ENCODE measurements at regions not wholly inside any gene's neighbourhood (a gene's known extent, or its start where the extent isn't known, plus 50 kb on each side); places are given as distances from the start of the nearest gene placed in this dataset.

- Histone ChIP-seq H3K36me3 (no peaks in the 10 kb centered on the region), H3K4me3 (ENCODE audit: low read depth, low read length) (no peak overlapping the region), H3K4me1 (no peaks in the 10 kb centered on the region), H3K27me3 (peaks cover 4% of the 10 kb centered on the region; the same call in 1 of the 2 replicates), H3K9me3 (no peaks in the 10 kb centered on the region)
- TF ChIP-seq CTCF (IDR thresholded peaks at IDR 0.05; ENCODE audit: low read depth, low read length): no peak
- no peak for DNase-seq
Observed at GRCh38 chr14:30484976-30485375, 74.0 kb upstream of the G2E3 start.

GRCh38 chr14:30496852-30497251 is 62.1 kb upstream of the G2E3 start:
- Histone ChIP-seq H3K36me3 (no peaks in the 10 kb centered on the region), H3K27me3 (peaks cover 16% of the 10 kb centered on the region), H3K4me1 (no peaks in the 10 kb centered on the region), H3K4me3 (ENCODE audit: low read depth, low read length) (no peak overlapping the region), H3K9me3 (no peaks in the 10 kb centered on the region; the same call in 1 of the 2 replicates)
- no peak for TF ChIP-seq CTCF (IDR thresholded peaks at IDR 0.05; ENCODE audit: low read depth, low read length)
- DNase-seq: no peak

- Histone ChIP-seq H3K36me3 (no peaks in the 10 kb centered on the region), H3K9me3 (no peaks in the 10 kb centered on the region; the same call in 1 of the 2 replicates)
- TF ChIP-seq CTCF (IDR thresholded peaks at IDR 0.05; ENCODE audit: low read depth, low read length): no peak
Observed at GRCh38 chr14:30499358-30499757, 59.6 kb upstream of the G2E3 start.

DNA sequence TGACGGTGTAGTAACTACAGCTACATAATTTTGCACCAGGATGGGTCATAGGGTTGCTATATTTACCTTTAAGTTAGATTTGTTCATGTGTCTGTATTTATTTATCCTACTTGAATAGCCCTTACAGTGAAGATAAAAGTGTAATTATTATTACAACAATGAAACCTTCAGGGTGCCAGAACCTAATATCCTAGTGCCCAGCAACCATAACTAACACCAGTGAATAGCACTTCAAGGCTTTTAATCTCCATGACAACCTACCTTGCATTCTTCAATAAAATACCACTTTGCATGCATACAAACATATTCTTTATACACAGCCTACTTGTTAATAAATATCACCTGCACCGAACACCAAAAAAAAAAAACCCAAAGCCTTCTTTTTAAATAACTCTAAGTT is 58.7 kb upstream of the G2E3 start:
- no peaks in the 10 kb centered on the region for H3K36me3 ChIP-seq
- peaks cover 16% of the 10 kb centered on the region for H3K27me3 ChIP-seq
- TF ChIP-seq CTCF (IDR thresholded peaks at IDR 0.05; ENCODE audit: low read depth, low read length): no peak
- no peaks in the 10 kb centered on the region for H3K4me1 ChIP-seq
- H3K9me3 ChIP-seq: no peaks in the 10 kb centered on the region; the same call in 1 of the 2 replicates
- no peak for DNase-seq
- H3K4me3 ChIP-seq (ENCODE audit: low read depth, low read length): no peak overlapping the region

More at GRCh38 chr14:30499358-30499757, 59.6 kb upstream of the G2E3 start:
- peaks cover 16% of the 10 kb centered on the region for H3K27me3 ChIP-seq
- no peak for DNase-seq
- H3K4me3 ChIP-seq (ENCODE audit: low read depth, low read length): no peak overlapping the region
- H3K4me1 ChIP-seq: no peaks in the 10 kb centered on the region

DNA sequence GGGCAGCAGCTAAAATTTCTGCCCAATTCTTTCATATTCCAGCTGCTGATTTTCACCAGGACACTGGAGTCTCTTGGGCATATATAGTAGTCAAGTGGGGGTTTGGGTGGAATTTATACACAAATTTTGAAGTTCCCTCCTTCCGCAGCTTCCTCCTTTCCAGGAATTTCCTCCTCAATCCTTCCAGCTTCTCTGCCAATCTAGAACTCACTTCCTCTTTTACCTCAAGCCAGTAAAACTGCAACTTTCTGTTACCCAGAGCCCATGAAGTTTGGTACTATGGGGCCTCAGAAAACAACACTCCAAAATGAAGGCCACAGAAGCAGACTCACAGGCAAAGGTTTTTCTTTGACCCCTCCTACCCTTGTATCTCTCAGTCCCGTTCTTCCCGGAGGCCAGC is 51.7 kb upstream of the G2E3 start:
- TF ChIP-seq CTCF (IDR thresholded peaks at IDR 0.05; ENCODE audit: low read depth, low read length): no peak
- Histone ChIP-seq H3K9me3 (no peaks in the 10 kb centered on the region), H3K36me3 (no peaks in the 10 kb centered on the region), H3K4me1 (no peaks in the 10 kb centered on the region), H3K27me3 (no peaks in the 10 kb centered on the region), H3K4me3 (ENCODE audit: low read depth, low read length) (no peak overlapping the region)
- DNase-seq: no peak
